HG03460 (cell line): ENCODE measurements at regions not wholly inside any gene's neighbourhood (a gene's known extent, or its start where the extent isn't known, plus 50 kb on each side); places are given as distances from the start of the nearest gene placed in this dataset.
"Not testable (repeated sequence)": the region's sequence is repeated elsewhere in the genome, so short reads cannot be mapped to it uniquely, and the experiment has no call there.

Experiments
- ATAC-seq: cut with Tn5 transposase; IDR thresholded peaks from one replicate; pipeline ENCODE4 v1.9.1; 2021; ENCODE audit not compliant: unreplicated experiment

DNA sequence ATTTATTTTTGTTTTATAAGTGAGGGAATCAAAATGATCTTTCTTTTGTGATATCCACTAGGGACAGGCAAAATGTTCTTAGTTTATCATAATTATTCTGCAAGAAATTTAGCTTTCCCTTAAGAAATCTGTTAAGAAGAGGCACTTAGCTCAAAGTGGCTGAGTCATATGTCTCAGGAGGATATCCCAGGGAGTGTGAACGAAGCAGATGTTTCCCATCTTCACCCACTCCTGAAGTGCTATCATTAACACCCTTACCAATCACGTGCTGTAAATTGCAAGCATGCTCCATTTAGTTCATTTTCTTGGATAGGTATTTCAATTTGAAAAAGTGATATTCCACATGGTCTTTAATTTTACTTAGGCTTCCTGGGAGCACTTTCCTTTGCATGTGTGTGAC, 774.3 kb upstream of the TMEFF2 start:
- ATAC-seq, result no peak

DNA sequence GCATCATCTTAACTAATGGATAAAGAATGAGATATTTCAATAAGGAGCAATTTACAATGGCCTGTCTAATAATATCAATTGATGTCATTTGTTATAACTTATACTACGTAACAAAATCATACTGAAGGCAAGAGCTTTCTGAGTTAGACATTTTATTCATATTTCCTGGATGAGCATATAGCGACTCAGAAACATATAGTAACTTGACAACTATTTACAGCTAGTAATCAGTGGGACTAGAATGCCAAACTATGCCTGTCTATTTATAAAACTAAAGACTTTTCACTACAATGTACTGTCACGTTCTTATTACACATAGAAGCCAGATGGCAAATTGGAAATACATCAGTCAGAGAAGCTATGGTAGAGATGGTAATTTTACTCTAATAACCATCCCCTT, 766.2 kb upstream of the TMEFF2 start:
- no peak for ATAC-seq

GRCh38 chr2:192958615-192959014, 763.9 kb upstream of the TMEFF2 start:
- not testable (repeated sequence) for ATAC-seq

- no peak for ATAC-seq
Measured at GRCh38 chr2:192957425-192957824, 762.7 kb upstream of the TMEFF2 start.

DNA sequence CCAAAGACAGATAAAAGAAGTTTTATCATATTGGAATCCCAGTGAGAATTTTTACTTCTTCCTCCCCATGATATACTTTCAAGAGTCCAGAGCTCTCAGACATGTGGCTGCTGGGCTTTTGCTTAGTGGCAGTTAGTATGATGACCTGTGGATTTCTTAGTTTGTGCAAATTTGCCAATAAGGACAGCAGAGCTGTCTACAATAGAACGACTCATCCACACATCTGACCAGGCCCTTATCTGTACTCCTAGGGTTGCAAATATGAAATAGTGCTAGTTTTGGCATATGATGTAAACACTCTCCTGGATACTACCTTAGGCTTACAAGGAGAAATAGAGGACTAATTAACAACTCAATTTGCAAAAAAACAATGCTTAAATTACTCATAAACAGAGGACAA, 758.4 kb upstream of the TMEFF2 start:
- ATAC-seq, result no peak

DNA sequence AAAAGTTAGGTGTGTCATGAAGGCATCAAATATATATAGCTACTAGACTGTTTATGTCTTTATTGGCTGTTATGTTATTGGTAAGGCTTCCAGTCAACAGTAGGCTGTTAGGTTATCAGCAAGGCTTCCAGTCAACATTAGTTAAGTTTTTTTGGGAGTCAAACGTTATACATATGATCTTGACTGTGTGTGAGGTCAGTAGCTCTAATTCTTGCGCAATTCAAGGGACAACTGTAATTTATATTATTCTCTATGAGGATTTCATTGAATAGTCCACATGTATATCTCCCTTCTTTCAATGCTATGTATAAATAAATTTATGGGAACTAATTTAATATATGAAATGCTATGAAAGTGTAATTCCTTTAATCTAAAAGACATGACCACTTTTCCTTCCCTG, 757.5 kb upstream of the TMEFF2 start:
- ATAC-seq, result no peak

- ATAC-seq, result no peak
Measured at GRCh38 chr2:192948316-192948715, 753.6 kb upstream of the TMEFF2 start.

DNA sequence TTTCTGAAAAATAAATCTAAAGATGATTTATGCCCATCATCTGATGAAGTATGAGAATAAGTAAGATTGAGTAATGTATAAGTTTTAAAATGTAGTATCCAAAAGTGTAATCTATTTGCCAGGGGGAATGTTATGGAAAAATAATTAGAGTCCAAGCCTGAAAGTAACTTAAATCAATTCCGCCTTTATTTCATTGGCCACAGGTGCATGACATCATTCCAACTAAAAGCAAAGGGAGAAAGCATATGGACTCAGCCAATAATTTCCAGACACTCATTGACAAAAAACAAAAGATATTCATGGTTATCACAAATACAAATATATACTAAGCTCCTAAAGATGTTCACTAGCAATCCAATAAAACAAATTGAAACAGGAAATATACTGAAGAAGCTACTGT, 752.6 kb upstream of the TMEFF2 start:
- no peak for ATAC-seq

GRCh38 chr2:192940767-192941166, 746.0 kb upstream of the TMEFF2 start:
- ATAC-seq, result no peak

DNA sequence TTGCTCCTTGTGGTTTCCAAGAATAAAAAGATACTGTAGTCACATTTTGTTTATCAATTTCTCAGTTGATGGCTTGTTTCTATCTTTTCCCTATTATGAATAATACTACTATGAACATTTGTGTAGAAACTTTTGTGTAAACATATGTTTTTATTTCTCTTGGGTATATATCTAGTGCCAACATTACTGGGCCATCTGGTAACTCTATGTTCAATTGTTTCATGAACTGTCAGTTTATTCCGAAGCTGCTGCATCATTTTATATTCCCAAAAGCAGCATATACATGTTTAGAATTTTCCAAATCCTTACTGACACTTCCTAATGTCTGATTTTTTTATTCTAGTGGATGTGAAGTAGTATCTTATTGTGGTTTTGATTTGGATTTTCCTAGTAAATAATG, 737.6 kb upstream of the TMEFF2 start:
- ATAC-seq, result no peak

DNA sequence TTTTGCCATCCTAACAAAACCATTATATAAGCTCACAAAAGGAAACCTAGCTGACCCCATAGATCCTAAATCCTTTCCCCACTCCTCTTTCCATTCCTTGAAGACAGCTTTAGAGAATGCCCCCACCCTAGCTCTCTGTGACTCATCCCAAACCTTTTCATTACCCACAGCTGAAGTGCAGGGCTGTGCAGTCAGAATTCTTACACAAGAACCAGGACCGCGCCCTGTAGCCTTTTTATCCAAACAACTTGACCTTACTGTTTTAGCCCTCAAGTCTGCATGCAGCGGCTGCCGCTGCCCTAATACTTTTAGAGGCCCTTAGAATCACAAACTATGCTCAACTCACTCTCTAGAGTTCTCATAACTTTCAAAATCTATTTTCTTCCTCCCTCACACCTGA, 726.9 kb upstream of the TMEFF2 start:
- ATAC-seq, result not testable (repeated sequence)

DNA sequence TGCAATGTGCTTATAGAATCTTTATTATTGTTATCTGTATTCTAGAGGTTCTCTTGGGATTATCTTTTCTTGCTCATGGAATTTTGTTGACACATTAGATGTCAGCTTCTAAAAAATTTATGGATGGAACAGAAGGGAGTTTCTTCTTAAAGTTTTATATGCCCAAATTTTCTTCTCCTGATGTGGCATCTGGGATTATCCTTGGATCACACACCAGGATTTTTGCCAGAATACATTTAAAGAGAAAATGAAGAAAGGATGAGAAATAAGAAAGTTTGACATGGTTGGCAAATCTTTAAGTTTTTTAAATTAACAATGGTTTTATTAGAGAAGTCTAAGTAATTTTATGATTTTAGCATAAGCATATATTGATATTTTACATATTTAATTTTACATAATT, 706.7 kb upstream of the TMEFF2 start:
- ATAC-seq, result no peak

- ATAC-seq, result no peak
Measured at GRCh38 chr2:192899466-192899865, 704.7 kb upstream of the TMEFF2 start.

DNA sequence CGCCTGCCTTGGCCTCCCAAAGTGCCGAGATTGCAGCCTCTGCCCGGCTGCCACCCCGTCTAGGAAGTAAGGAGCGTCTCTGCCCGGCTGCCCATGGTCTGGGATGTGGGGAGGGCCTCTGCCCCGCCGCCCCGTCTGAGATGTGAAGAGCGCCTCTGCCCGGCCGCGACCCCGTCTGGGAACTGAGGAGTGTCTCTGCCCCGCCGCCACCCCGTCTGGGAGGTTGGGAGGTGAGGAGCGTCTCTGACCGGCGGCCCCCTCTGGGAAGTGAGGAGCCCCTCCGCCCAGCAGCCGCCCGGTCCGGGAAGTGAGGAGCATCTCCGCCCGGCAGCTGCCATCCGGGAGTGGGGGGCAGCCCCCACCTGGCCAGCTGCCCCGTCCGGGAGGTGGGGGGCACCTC, 699.2 kb upstream of the TMEFF2 start:
- not testable (repeated sequence) for ATAC-seq

DNA sequence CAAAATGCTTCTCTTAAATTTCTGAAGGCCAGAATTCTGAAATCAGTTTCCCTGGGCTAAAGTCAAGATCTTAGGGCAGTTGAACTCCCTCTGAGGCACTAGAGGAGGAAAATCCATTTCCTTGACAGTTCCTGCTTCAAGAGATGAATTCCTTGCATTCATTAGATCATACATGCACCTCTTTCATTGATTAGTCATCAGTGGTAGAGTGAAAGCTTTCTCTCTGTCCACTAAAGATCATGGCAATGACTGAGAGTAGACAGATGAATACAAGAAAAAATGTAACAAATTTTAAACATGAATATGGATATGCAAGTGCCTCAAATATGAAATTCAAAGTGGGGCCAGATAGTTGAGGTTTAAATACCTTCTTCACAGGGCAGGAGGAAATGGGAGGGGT, 693.4 kb upstream of the TMEFF2 start:
- ATAC-seq, result no peak

- ATAC-seq, result no peak
Measured at GRCh38 chr2:192887337-192887736, 692.6 kb upstream of the TMEFF2 start.

- no peak for ATAC-seq
Measured at GRCh38 chr2:192886636-192887035, 691.9 kb upstream of the TMEFF2 start.

GRCh38 chr2:192885569-192886160, 690.9 kb upstream of the TMEFF2 start:
- no peak for ATAC-seq

GRCh38 chr2:192877159-192877558, 682.4 kb upstream of the TMEFF2 start:
- ATAC-seq, result no peak

DNA sequence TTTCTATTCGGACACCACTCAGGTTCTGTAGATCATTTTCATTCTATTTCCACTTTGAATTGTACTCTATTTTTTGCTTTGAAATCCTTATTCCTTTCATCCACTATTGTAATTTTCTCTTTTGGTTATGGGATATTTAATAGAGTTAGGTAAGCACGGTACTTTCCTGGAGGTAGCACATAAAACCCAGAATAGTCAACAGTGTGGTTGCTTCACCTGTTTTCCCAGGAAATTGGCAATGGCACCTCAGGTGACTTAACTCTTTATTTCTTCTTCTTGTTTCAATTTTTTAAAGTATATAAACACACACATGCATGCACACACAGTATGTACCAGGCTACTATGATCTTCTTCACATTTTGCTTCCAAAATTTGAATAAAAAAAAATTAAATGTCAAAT, 682.0 kb upstream of the TMEFF2 start:
- ATAC-seq, result no peak

DNA sequence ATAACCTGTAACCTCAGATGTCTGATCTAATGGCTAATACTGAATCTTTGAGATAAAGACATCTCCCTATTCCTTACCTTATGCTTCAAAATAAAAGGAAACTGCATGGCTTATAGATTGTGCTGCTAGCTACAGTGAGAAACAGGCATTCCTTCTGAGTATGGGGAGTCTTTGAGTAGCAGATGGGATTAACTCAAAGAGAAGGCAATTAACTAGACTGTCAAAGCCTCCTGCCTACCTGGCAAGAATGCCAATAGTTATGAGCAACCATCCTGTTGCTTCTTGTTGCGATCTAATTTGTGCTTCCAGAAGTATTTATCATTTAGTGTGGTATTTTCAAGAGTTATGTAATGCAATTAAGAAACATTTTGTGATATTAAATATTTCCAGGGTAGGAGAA, 660.0 kb upstream of the TMEFF2 start:
- ATAC-seq, result no peak

GRCh38 chr2:192854031-192854430, 659.3 kb upstream of the TMEFF2 start:
- no peak for ATAC-seq

- no peak for ATAC-seq
Measured at GRCh38 chr2:192828947-192829346, 634.2 kb upstream of the TMEFF2 start.

- ATAC-seq, result no peak
Measured at GRCh38 chr2:192828175-192828574, 633.4 kb upstream of the TMEFF2 start.
